SHP77 treated with DMSO at 0.1 percent for 48 hours (cell line): ENCODE measurements at regions not wholly inside any gene's neighbourhood (a gene's known extent, or its start where the extent isn't known, plus 50 kb on each side); places are given as distances from the start of the nearest gene placed in this dataset.

Experiments
- DNase-seq: peaks from one replicate; lab custom pipeline; 2025; lab: John Stamatoyannopoulos, UW

GRCh38 chr15:94535298-94536048 lies 304.1 kb downstream of the MCTP2 start:
- no peak for DNase-seq

DNA sequence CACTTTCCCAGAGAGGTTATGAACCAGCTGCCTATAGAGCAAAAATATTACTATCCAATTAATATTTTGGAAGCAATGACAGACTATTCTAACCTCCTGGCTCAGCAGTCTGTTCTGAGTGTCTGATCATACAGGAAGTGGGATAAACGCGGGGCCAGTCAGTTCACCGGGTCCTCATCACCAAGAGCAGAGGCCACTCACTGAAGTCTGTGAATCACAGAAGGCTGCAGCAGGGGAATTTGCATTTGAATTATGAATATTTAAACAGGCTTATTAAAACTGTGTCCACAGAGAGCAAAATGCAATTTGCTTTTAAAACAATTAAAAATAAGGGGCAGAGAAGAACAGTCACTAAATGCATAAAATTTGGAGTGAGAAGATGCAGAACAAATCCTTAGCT lies 305.2 kb downstream of the MCTP2 start:
- DNase-seq, result no peak

DNA sequence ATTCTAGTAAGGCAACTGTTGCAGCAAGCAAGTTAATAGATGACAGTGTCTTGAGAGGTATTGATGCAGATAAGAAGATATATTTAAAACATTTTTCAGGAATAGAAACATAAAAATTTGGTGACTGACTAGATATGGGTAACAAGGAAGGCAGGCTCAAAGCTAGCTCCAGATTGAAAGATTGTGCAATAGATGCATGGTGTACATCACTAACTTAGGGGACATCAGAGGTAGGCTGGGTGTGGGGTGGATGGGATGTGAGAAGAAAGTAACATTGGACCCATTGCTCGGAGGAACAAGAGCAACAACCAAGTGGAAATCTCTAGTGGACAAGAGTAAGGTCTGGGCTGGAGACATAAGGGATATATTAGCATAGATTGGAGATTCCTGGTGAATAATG lies 306.9 kb downstream of the MCTP2 start:
- DNase-seq, result no peak

GRCh38 chr15:94542391-94542790 lies 311.0 kb downstream of the MCTP2 start:
- no peak for DNase-seq

- no peak for DNase-seq
These were observed 315.4 kb downstream of the MCTP2 start for GRCh38 chr15:94546808-94547207.

GRCh38 chr15:94547711-94548110 lies 316.4 kb downstream of the MCTP2 start:
- no peak for DNase-seq

DNA sequence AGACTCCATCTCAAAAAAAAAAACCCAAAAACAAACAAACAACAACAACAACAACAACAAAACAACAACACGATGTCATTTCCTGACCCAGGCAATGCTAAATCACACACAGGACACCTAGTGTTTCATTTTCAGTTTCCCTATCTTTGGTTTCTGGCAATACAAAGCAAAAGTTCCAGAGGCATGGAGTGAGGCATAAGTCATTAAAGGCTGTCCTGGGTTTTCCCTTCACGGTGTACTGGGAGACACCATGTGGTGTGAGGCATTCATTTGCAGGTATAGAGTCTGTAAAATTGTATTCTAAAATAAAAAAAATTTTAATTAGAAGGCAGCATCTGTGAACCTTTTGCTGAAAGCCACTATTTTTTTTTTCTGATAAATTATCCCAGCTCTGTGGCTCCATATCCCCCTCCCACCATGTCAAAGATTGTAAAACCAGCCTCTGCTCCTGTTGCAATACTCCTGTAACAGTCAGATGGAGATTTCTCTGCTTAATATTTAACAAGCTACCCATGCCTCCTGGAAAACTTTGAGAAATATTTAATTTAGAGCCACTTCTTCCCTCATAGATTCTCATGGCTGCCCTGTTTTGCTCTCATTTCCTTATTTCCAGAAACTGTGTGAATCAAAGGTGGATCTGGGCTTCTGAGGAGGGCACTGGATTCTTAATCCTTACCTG lies 324.6 kb downstream of the MCTP2 start:
- no peak for DNase-seq

GRCh38 chr15:94561036-94561689 lies 329.8 kb downstream of the MCTP2 start:
- DNase-seq, result no peak

GRCh38 chr15:94563456-94563855 lies 332.1 kb downstream of the MCTP2 start:
- DNase-seq, result no peak

GRCh38 chr15:94576889-94577533 lies 345.6 kb downstream of the MCTP2 start:
- no peak for DNase-seq

- no peak for DNase-seq
These were observed 347.9 kb downstream of the MCTP2 start for GRCh38 chr15:94579286-94579685.

DNA sequence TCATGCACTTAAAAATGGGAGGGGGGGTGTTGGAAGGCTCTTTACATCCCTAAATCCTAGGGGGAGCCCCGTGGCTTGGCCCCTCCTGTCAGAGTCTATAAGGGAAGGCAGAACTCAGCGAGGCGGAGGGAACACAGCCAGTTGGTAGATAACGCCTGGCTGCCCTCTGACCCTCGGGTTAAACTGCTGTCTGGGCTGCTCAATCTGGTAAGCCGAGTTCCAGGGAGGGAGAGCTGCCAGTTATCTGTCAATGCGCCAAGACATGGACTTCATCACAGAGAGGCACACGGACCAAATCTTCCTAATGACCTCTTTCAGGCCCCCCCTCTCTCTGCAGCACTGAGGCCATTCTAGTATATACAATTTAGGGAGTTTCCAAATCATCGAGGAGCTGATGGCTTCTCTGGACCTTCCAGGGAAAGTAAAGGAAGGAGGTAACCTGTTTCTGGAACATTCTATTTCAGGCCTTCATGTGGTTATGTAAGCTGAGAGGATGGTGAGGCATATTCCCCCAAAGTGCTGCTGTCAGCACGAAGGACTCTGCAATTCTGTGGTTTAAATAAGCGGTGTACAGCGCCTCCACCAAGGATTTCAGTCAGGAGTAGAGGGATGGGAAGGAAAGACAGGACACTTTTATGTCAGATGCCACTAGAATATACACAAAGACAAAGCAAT lies 349.0 kb downstream of the MCTP2 start:
- no peak for DNase-seq

GRCh38 chr15:94582368-94582767 lies 351.0 kb downstream of the MCTP2 start:
- DNase-seq, result no peak

GRCh38 chr15:94584833-94585244 lies 353.5 kb downstream of the MCTP2 start:
- DNase-seq, result no peak

- DNase-seq, result no peak
These were observed 354.7 kb downstream of the MCTP2 start for GRCh38 chr15:94586099-94586498.

DNA sequence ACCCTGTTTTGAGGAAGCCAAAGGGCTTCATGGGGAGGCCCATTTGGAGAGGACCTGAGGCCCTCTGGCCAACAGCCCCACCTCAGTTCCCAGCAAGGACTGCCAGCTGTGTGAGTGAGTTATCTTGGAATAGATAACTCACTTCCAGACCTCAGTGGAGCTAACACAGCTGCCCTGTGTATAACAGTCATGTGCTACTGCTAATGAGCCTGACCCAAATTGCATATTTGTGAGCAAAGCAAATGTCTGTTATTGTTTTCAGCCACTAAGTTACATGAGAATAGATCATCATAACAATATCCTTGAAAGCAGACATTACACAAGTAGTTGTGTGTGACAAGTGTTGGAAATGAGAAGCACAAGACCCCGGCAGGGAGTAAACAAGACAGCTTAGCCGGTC lies 355.8 kb downstream of the MCTP2 start:
- no peak for DNase-seq

GRCh38 chr15:94588993-94589392 lies 357.6 kb downstream of the MCTP2 start:
- DNase-seq, result no peak

DNA sequence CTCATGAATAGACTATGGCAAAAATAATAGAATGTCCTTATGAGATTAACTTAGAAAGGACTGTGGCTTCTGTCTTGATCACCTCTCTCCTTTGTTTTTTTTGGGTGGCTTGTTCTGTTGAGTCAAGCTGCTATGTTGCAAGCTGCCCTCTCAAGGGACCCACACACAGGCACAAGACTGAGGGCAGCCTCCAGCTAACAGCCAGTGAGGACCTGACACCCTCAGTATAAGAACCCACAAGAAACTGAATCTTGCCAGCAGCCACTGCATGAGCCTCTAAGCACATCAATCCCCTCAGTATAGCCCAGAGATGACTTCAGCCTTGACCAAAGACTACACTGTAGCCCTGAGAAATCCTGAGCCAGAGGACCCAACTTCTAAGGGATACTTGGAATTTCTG lies 361.1 kb downstream of the MCTP2 start:
- no peak for DNase-seq

DNA sequence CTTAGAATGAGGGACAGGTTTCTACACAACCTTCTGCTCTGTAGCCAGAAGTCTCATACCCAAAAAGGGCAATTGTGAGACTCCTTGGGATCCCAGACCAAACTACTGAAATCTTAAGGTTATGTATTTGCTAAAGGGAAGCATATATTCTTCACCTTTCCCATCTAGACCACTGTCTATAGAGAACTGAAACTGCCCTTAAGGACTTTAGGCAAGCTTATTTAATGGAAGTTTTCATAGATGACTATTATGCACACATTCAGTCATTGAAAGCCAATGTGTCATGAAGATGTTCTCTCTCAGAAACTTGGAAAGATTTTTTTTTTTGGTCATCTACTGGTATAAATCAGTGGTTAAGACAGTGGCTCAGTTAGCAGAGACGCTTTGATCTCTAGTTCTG lies 365.3 kb downstream of the MCTP2 start:
- DNase-seq, result no peak

DNA sequence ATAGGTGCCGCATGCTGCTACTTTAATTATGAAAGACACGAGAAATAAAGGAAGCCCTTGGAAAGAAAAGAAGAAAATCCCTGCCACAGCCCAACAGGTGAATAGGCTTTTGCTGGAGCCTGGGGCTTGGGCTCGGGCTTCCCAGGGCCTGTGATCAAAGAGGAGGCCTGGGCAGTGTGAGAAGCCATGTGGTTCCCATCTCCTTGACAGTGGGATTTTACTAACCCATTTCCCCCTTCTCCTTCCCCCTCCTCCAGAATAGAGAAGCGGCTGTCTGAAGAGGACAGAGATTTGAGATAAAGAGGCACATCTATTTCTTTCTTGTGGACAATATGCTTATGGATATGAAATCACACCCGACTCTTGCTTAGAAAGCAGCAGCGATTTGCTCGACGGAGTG lies 369.1 kb downstream of the MCTP2 start:
- no peak for DNase-seq

DNA sequence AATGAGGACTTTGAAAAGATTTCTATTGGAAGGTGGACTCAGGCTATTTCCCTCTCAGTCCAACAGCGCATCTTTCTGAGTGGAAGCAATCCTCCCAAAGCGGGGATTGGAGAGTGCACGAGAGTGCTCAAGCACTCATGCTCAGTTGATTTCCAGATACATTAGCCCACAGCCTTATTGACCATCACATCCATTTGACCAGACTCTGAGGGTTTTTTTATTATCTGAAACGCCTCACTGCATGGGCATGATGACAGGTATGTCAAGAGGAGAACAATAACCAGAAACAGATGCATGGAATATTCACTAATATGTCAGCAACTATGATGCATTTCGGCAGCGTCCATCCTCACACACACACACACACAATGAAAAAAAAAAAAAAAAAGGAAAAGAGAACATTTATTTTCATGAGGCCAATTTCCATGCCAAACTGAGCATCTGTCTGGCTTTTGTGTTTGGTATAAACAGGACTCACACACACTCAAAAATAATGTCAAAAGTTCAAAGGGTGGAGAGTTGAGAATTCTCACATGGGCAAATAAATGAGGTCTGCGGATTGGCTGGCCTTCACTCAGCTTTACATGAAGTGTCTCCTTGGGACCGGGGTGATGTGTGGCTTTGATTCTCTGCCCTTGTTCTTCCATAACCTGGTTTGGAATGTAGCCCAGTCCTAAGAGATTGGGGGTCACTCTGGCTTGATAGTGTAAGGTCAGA lies 371.6 kb downstream of the MCTP2 start:
- DNase-seq, result no peak

- DNase-seq, result no peak
These were observed 374.9 kb downstream of the MCTP2 start for GRCh38 chr15:94606286-94606685.
